HepG2 (cell line): ENCODE measurements at regions not wholly inside any gene's neighbourhood (a gene's known extent, or its start where the extent isn't known, plus 50 kb on each side); places are given as distances from the start of the nearest gene placed in this dataset.

ENCODE experiments used
- ATAC-seq: fragments of 200-7000 bp; cut with Tn5 transposase; 3 replicates; pipeline ENCODE4 v1.9.1; 2020; ENCODE audit warnings: mild to moderate bottlenecking, moderate library complexity
- BruUV-seq: library from RNA; stranded (reverse); fragments of 400-500 nt; replicated peaks from 2 replicates; lab custom pipeline; 2021; lab: Mats Ljungman, UMichigan
- CTCF ChIA-PET: fragments of 300-600 bp; formaldehyde crosslinking; extraction: SDS; loops from one replicate; lab custom pipeline; 2021; ENCODE audit warnings: low total read pairs, inconsistent platforms, low intra/inter-chr PET ratio; lab: Yijun Ruan, JAX
- POLR2A ChIA-PET: fragments of 350-600 bp; sonication (Branson Sonifier 250); formaldehyde crosslinking; loops from one replicate; lab custom pipeline; 2020; ENCODE audit warnings: antibody characterized with exemption, inconsistent platforms; lab: Yijun Ruan, JAX
- DNase-seq: peaks from one replicate; pipeline ENCODE4 v3.0.0-alpha.2; 2015; ENCODE audit warnings: low spot score
- FAIRE-seq: peaks from 3 replicates; lab custom pipeline; 2011; peaks lifted over from hg19 to GRCh38; lab: Jason Lieb, UNC
- H2AFZ ChIP-seq: one replicate; pipeline ENCODE4 v1.6.1; 2011; ENCODE audit warnings: low read length, inconsistent platforms
- H3K27ac ChIP-seq: fragments of 300-600 bp; 3 replicates; pipeline ENCODE4 v1.8.0; 2011; ENCODE audit warnings: mixed run types, mild to moderate bottlenecking, mixed read lengths, low read length, inconsistent platforms; ENCODE audit not compliant: insufficient read depth; ENCODE audit errors: extremely low read length
- H3K27me3 ChIP-seq, 2 experiments: fragments of 200-600 bp in 1 of 2; 2 replicates in 1 of 2; 3 replicates in 1 of 2; pipeline versions ENCODE4 v1.6.0 to v1.8.0; 2011; ENCODE audit warnings: low read length in 2 of 2, mild to moderate bottlenecking in 2 of 2, moderate library complexity in 2 of 2, inconsistent platforms in 1 of 2; ENCODE audit not compliant: insufficient read depth in 2 of 2, control insufficient read depth in 1 of 2
- H3K36me3 ChIP-seq, 2 experiments: fragments of 200-600 bp in 1 of 2; replicated peaks in 1 of 2; 2 replicates in 1 of 2; 3 replicates in 1 of 2; pipeline versions ENCODE4 v1.5.1 to v1.8.0; 2011; ENCODE audit warnings: low read length in 2 of 2, inconsistent platforms in 1 of 2; ENCODE audit not compliant: insufficient read depth in 2 of 2, control insufficient read depth in 1 of 2
- H3K4me1 ChIP-seq: 2 replicates; pipeline ENCODE4 v1.5.1; 2012; ENCODE audit warnings: low read length, inconsistent platforms; ENCODE audit not compliant: insufficient read depth
- H3K4me2 ChIP-seq: 2 replicates; pipeline ENCODE4 v1.6.0; 2011; ENCODE audit warnings: low read depth, low read length, inconsistent platforms
- H3K4me3 ChIP-seq, 3 experiments: fragments of 200-600 bp in 1 of 3; sonication (generic), shearing (Covaris generic) in 1 of 3; replicated peaks in 1 of 3; 2 replicates each; pipeline ENCODE4 v1.5.1; 2011 to 2016; ENCODE audit warnings: low read length in 3 of 3, inconsistent platforms in 2 of 3, low read depth in 2 of 3, mild to moderate bottlenecking in 2 of 3, control low read depth in 1 of 3, mixed read lengths in 1 of 3; ENCODE audit not compliant: insufficient read depth in 1 of 3
- H3K79me2 ChIP-seq: one replicate; pipeline ENCODE4 v1.6.1; 2011; ENCODE audit warnings: low read length, inconsistent platforms; ENCODE audit not compliant: insufficient read depth
- H3K9ac ChIP-seq: 2 replicates; pipeline ENCODE4 v1.6.0; 2011; ENCODE audit warnings: mild to moderate bottlenecking, low read depth, low read length, inconsistent platforms; ENCODE audit not compliant: insufficient read depth
- H3K9me3 ChIP-seq: 2 replicates; pipeline ENCODE4 v1.5.1; 2012; ENCODE audit warnings: mild to moderate bottlenecking, low read length
- H4K20me1 ChIP-seq: 2 replicates; pipeline ENCODE4 v1.6.0; 2011; ENCODE audit warnings: inconsistent platforms, mild to moderate bottlenecking, low read length, moderate library complexity; ENCODE audit not compliant: insufficient read depth
- CEBPB ChIP-seq: IDR thresholded peaks from 2 replicates; pipeline ENCODE4 v1.6.1; 2011; ENCODE audit warnings: low read depth, low read length, improper control_type of control experiment, borderline replicate concordance
- FOXM1 ChIP-seq: sonication (generic); formaldehyde crosslinking; IDR thresholded peaks from 2 replicates; pipeline ENCODE4 v1.5.0; 2020; ENCODE audit warnings: missing genetic modification reagents
- ZNF382 ChIP-seq: sonication (generic); formaldehyde crosslinking; IDR thresholded peaks from 2 replicates; pipeline ENCODE4 v1.5.0; 2020; ENCODE audit warnings: missing genetic modification reagents, mild to moderate bottlenecking, borderline replicate concordance
- ZSCAN12 ChIP-seq: sonication (generic); formaldehyde crosslinking; IDR thresholded peaks from 2 replicates; pipeline ENCODE4 v1.9.0; 2021; ENCODE audit warnings: mild to moderate bottlenecking, missing genetic modification reagents
- WGBS: methylation state at CpG from one replicate; pipeline ENCODE4 v1.1.6; 2017; ENCODE audit warnings: low lambda C conversion rate; 5-methylcytosine and 5-hydroxymethylcytosine counted together
- in situ Hi-C: cut with HindIII; loops from 2 replicates; pipeline ENCODE4 v1.10.0; 2017; ENCODE audit warnings: low pct_unique_long_range_greater_than_20kb; ENCODE audit not compliant: extremely low pct_ligation_motif_present
- intact Hi-C: fragments of 100-400 bp; cut with micrococcal nuclease; formaldehyde crosslinking; loops from one replicate; pipeline ENCODE4 v1.10.0; 2022; ENCODE audit not compliant: unreplicated experiment
- TF ChIP-seq, protein P1 (sequence below): sonication (generic); formaldehyde crosslinking; conservative IDR thresholded peaks from 2 replicates; pipeline ENCODE4 v1.8.1; 2023; ENCODE audit warnings: missing genetic modification reagents
- TF ChIP-seq, protein P2 (sequence below): IDR thresholded peaks from 2 replicates; pipeline ENCODE4 v1.6.1; 2016

DNA sequence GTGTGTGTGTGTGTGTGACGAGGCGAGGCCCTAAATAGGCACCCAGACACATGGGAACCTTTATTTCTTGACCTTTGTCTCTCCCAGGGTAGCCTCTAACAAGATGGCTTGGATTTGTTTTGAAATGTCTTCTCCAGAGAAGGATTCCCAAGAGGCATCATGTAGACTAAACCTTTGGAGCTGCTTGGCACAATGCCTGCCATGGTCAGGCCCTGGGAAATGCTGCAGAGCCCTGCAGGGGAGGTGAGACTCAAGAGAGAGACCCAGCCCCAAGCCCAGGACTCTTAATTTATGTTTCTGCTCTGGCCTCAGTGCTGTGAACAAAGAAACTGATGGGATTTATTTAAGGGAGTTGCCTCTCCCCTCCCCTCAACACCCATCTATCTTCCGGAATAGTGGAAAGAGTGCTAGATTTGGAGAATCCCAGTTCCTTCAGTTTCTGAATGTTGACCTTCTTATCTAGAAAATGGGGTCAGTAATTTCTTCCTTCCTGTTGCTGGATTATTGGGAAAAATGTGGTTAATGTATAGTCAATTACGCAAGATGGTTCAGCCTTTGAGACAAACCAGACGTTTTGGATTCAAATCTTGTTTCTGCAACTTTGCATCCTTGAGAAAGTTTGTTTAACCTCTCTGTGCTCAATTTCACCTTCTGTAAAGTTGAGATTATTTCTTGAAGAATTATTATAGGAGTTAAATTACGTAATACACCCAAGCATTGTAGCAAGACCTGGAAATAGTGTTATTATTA is 434.8 kb downstream of the MAFB start:
- ATAC-seq (no peak), FAIRE-seq (no peak), DNase-seq (no peak)
- H3K27ac ChIP-seq, result no peak overlapping the region
- H3K4me1 ChIP-seq, result no peaks in the 10 kb centered on the region
- no peak overlapping the region for H3K4me3 ChIP-seq
- no peaks in the 10 kb centered on the region for H3K79me2 ChIP-seq
- no peaks in the 10 kb centered on the region for H3K27me3 ChIP-seq
- 21% methylated on average over 6 of the region's 6 CpGs for WGBS
- in situ Hi-C loops (loop anchor here (10.0 kb wide), 1 partner anchor 1139 kb away; no protein-coding TSS in a partner anchor), intact Hi-C loops (loop anchor here (5.0 kb wide), 1 partner anchor 1142 kb away; no protein-coding TSS in a partner anchor)
- CTCF ChIA-PET, result no interaction called here
- H2AFZ ChIP-seq, result no peak overlapping the region
- no peaks in the 10 kb centered on the region for H3K36me3 ChIP-seq
- H3K9ac ChIP-seq, result no peak overlapping the region
- H3K9me3 ChIP-seq, result no peaks in the 10 kb centered on the region
- H3K4me2 ChIP-seq, result no peak overlapping the region
- POLR2A ChIA-PET, result no interaction called here
- H4K20me1 ChIP-seq, result no peaks in the 10 kb centered on the region
- no TSS peak for BruUV-seq
- no peak for TF ChIP-seq ZSCAN12 (CRISPR knock-in tag)
- TF ChIP-seq, protein P1, sequence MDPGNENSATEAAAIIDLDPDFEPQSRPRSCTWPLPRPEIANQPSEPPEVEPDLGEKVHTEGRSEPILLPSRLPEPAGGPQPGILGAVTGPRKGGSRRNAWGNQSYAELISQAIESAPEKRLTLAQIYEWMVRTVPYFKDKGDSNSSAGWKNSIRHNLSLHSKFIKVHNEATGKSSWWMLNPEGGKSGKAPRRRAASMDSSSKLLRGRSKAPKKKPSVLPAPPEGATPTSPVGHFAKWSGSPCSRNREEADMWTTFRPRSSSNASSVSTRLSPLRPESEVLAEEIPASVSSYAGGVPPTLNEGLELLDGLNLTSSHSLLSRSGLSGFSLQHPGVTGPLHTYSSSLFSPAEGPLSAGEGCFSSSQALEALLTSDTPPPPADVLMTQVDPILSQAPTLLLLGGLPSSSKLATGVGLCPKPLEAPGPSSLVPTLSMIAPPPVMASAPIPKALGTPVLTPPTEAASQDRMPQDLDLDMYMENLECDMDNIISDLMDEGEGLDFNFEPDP, result no peak
- peak; percentile 53; the same call in 1 of the 2 replicates for TF ChIP-seq CEBPB
- TF ChIP-seq, protein P2, sequence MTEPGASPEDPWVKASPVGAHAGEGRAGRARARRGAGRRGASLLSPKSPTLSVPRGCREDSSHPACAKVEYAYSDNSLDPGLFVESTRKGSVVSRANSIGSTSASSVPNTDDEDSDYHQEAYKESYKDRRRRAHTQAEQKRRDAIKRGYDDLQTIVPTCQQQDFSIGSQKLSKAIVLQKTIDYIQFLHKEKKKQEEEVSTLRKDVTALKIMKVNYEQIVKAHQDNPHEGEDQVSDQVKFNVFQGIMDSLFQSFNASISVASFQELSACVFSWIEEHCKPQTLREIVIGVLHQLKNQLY, result no peak
- TF ChIP-seq FOXM1 (CRISPR knock-in tag), result no peak
- TF ChIP-seq ZNF382 (CRISPR knock-in tag), result no peak
- TF ChIP-seq, all 625 proteins: peak for 1
